Calu3 (cell line): ENCODE measurements at regions not wholly inside any gene's neighbourhood (a gene's known extent, or its start where the extent isn't known, plus 50 kb on each side); places are given as distances from the start of the nearest gene placed in this dataset.

Source experiments
- BruUV-seq: library from RNA; stranded (reverse); fragments of 400-500 nt; replicated peaks from 2 replicates; lab custom pipeline; 2021; lab: Mats Ljungman, UMichigan
- CTCF ChIA-PET: fragments of 300-600 bp; sonication (Branson Sonifier 250); formaldehyde crosslinking; loops from one replicate; lab custom pipeline; 2022; ENCODE audit warnings: antibody characterized with exemption; lab: Charles Lee
- DNase-seq: peaks from one replicate; pipeline ENCODE4 v3.0.0; 2022
- H3K27ac Mint-ChIP-seq: one replicate; pipeline ENCODE4 v1.8.0; 2022; ENCODE audit warnings: mixed read lengths; ENCODE audit not compliant: unreplicated experiment
- H3K27me3 Mint-ChIP-seq: one replicate; pipeline ENCODE4 v1.8.0; 2022; ENCODE audit warnings: mixed read lengths; ENCODE audit not compliant: unreplicated experiment
- H3K36me3 Mint-ChIP-seq: one replicate; pipeline ENCODE4 v1.8.0; 2022; ENCODE audit warnings: mild to moderate bottlenecking, moderate library complexity, mixed read lengths; ENCODE audit not compliant: insufficient read depth, unreplicated experiment
- H3K4me1 Mint-ChIP-seq: one replicate; pipeline ENCODE4 v1.8.0; 2022; ENCODE audit warnings: mild to moderate bottlenecking, low read depth, mixed read lengths; ENCODE audit not compliant: unreplicated experiment
- H3K4me3 Mint-ChIP-seq: one replicate; pipeline ENCODE4 v1.8.0; 2022; ENCODE audit warnings: mild to moderate bottlenecking, low read depth, moderate library complexity, mixed read lengths; ENCODE audit not compliant: unreplicated experiment
- H3K9me3 Mint-ChIP-seq: one replicate; pipeline ENCODE4 v1.8.0; 2022; ENCODE audit warnings: low read depth, mixed read lengths; ENCODE audit not compliant: unreplicated experiment
- CTCF ChIP-seq: fragments of 200-600 bp; IDR thresholded peaks from one replicate; pipeline ENCODE4 v1.8.0; 2022; ENCODE audit warnings: antibody characterized with exemption; ENCODE audit not compliant: unreplicated experiment
- intact Hi-C: fragments of 100-400 bp; cut with micrococcal nuclease; formaldehyde crosslinking; loops from one replicate; pipeline ENCODE4 v1.10.0; 2022; ENCODE audit not compliant: unreplicated experiment

DNA sequence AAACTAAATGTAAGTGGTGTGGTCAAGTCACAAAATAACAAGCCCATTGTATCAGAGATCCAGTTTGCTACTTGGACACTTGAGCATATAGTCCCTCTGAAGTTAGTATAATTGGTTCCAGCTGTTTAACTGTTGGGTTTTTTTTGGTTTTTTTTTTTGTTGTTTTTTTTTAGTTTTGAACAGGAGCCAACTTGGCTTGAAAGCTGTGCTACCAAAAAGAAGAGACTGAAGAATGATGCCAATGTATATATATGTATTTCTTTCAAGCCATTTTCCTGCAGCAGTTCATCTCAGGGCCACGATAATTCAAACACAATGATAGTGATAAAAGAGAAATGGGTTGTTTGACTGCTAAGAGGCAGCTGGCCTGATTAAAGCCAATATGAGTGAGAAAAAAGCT is 138.3 kb downstream of the PCDH18 start:
- Mint-ChIP-seq H3K36me3 (no peaks in the 10 kb centered on the region), H3K4me3 (no peak overlapping the region), H3K4me1 (no peaks in the 10 kb centered on the region), H3K27ac (no peak overlapping the region), H3K9me3 (no peaks in the 10 kb centered on the region), H3K27me3 (no peaks in the 10 kb centered on the region)
- DNase-seq = no peak
- intact Hi-C loops = no loop called here
- BruUV-seq = no TSS peak
- TF ChIP-seq CTCF = no peak
- CTCF ChIA-PET = interaction anchor here (0.6 kb wide), 1 partner anchor 11 kb away, joined by 3 read pairs; no protein-coding TSS in a partner anchor

GRCh38 chr4:137393044-137393443 is 139.2 kb downstream of the PCDH18 start:
- DNase-seq = no peak
- intact Hi-C loops = no loop called here
- Mint-ChIP-seq H3K4me1 (no peaks in the 10 kb centered on the region), H3K27ac (no peak overlapping the region), H3K36me3 (no peaks in the 10 kb centered on the region), H3K27me3 (no peaks in the 10 kb centered on the region), H3K4me3 (no peak overlapping the region), H3K9me3 (no peaks in the 10 kb centered on the region)
- no TSS peak for BruUV-seq
- CTCF ChIA-PET = interaction anchor here (0.6 kb wide), 1 partner anchor 55 kb away, joined by 4 read pairs; no protein-coding TSS in a partner anchor
- no peak for TF ChIP-seq CTCF

DNA sequence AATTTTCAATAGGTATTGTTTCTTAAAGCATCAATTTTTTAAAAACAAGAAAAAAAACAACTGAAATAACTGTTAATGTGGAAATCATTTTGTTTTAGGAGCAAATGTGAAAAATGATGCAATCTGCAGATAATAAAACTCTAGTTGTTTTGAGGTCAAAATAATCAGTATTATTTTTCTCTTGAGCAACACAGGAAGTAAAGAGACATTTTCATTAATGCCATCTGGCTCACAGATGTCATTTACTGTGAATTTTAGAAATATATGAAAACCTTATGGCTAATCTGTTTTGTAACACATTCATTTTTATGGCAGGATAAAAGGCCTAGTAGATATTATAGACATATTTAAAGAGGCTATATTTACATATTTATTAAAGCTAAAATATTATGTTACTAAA is 141.6 kb downstream of the PCDH18 start:
- Mint-ChIP-seq H3K9me3 (no peaks in the 10 kb centered on the region), H3K4me1 (no peaks in the 10 kb centered on the region), H3K27ac (no peak overlapping the region), H3K36me3 (no peaks in the 10 kb centered on the region), H3K4me3 (no peak overlapping the region), H3K27me3 (no peaks in the 10 kb centered on the region)
- intact Hi-C loops = no loop called here
- BruUV-seq = no TSS peak
- CTCF ChIA-PET = no interaction called here
- no peak for TF ChIP-seq CTCF
- no peak for DNase-seq

DNA sequence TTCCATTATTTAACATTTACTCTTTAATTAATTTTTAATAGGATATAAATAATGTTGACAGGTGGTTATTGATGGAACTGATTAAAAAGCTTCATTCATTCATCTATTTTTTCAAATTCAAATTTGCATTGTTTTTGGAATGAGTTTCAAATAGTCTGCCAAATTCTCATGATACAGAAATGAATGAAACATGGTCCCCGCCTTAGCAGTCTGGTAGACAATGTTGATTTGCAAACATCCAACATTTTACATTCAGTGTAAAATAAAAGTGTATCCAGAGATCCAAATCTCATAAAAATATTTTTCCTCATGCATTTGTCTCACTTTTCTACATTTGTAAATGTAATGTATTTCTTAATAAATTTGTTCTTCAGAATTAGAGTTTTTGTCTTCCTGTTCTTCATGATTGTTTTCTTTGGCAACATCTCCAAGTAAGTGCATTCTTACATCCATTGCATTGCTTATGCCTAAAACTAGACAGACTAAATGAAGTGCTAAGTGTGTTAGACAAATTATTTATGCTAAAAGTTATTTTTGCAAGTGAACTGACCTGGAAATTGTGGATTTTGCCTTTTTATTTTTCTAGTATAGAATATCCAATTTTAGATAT is 142.3 kb downstream of the PCDH18 start:
- Mint-ChIP-seq H3K9me3 (no peaks in the 10 kb centered on the region), H3K36me3 (no peaks in the 10 kb centered on the region), H3K4me1 (no peaks in the 10 kb centered on the region), H3K4me3 (no peak overlapping the region), H3K27ac (no peak overlapping the region), H3K27me3 (no peaks in the 10 kb centered on the region)
- CTCF ChIA-PET = no interaction called here
- no TSS peak for BruUV-seq
- no peak for DNase-seq
- no peak for TF ChIP-seq CTCF
- intact Hi-C loops = no loop called here
